Ovary (tissue), 7 donors: ENCODE measurements at regions not wholly inside any gene's neighbourhood (a gene's known extent, or its start where the extent isn't known, plus 50 kb on each side); places are given as distances from the start of the nearest gene placed in this dataset.

Experiments
- DNase-seq, 5 donors: peaks; one replicate each; pipeline ENCODE4 v3.0.0-alpha.2; 2019 to 2020
- H3K27ac ChIP-seq, 2 donors: fragments of 200-600 bp; one replicate each; pipeline versions ENCODE4 v1.5.1 to v1.8.0; 2019 to 2022
- H3K27me3 ChIP-seq: fragments of 200-600 bp; one replicate; pipeline ENCODE4 v1.8.0; 2022
- H3K36me3 ChIP-seq: fragments of 200-600 bp; sonication (generic); one replicate; pipeline ENCODE4 v1.5.1; 2019
- H3K4me1 ChIP-seq: one replicate; pipeline ENCODE4 v1.8.1; 2013; ENCODE audit warnings: mild to moderate bottlenecking, moderate library complexity; ENCODE audit not compliant: insufficient read depth
- H3K4me3 ChIP-seq: fragments of 200-600 bp; sonication (generic); one replicate; pipeline ENCODE4 v1.5.1; 2017
- H3K9me3 ChIP-seq, 2 donors: fragments of 200-600 bp in 1 of 2; sonication (generic) in 1 of 2; one replicate each; pipeline versions ENCODE4 v1.5.1 to v1.8.1; 2013 to 2019; ENCODE audit warnings: mild to moderate bottlenecking in 1 of 2, moderate library complexity in 1 of 2
- CTCF ChIP-seq, 3 donors: fragments of 450-650 bp in 2 of 3; fragments of 200-600 bp in 1 of 3; IDR thresholded peaks; one replicate each; pipeline versions ENCODE4 v1.5.1 to v1.8.0; 2016 to 2022; ENCODE audit warnings: antibody characterized with exemption in 3 of 3, mild to moderate bottlenecking in 1 of 3
- EP300 ChIP-seq: sonication (generic); formaldehyde crosslinking; IDR thresholded peaks from one replicate; pipeline ENCODE4 v1.6.1; 2017; ENCODE audit warnings: antibody characterized with exemption
- POLR2A ChIP-seq: fragments of 450-650 bp; IDR thresholded peaks from one replicate; pipeline ENCODE4 v1.6.1; 2017; ENCODE audit warnings: antibody characterized with exemption, mild to moderate bottlenecking, moderate library complexity
- WGBS, 3 donors: extraction: QIAGEN DNeasy Blood & Tissue Kit in 1 of 3; methylation state at CpG; one replicate each; pipeline versions ENCODE4 v1.1.5 to v1.1.7; 2013 to 2017; 5-methylcytosine and 5-hydroxymethylcytosine counted together
- intact Hi-C, 4 donors: fragments of 100-400 bp; cut with DNase I; formaldehyde crosslinking; loops; one replicate each; pipeline versions ENCODE4 v1.11.0 to v1.15.1; 2022 to 2023
- donor health status: DM: no; HTN: no; CAD: no; lungs with moderate emphysema.
- donor health status: DM: no; HTN: no; CAD: no.
- donor health status: Bipolar disorder and iron deficiency.
- donor health status: DM: no; HTN: no; CAD: no.
- donor health status: DM: yes; HTN: yes; CAD: no.

DNA sequence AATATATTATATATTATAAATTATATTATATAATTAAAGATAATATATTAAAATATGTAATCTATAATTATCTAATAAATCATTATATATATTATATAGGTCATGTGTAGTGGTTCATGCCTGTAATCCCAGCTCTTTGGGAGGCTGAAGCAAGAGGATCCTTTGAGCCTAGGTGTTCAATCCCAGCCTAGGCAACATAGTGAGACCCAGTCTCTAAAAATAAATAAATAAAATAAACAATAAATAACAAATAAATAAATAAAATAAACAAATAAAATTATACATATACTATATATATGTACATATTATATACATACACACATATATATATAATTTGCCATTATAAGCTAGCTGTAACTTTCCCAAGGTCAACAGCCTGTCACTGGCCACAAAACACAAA lies 277.7 kb downstream of the SETD4 start:
- DNase-seq = no peak
- no peak for TF ChIP-seq CTCF (IDR thresholded peaks at IDR 0.05)
- no peak for TF ChIP-seq EP300
- no peak for TF ChIP-seq POLR2A
- no peaks in the 10 kb centered on the region for H3K36me3 ChIP-seq
- no peak overlapping the region for H3K27ac ChIP-seq
- intact Hi-C loops = no loop called here
- H3K4me3 ChIP-seq = no peak overlapping the region
- H3K27me3 ChIP-seq = no peaks in the 10 kb centered on the region
- H3K9me3 ChIP-seq = no peaks in the 10 kb centered on the region
- peaks cover 2% of the 10 kb centered on the region for H3K4me1 ChIP-seq

- no peak for TF ChIP-seq CTCF (IDR thresholded peaks at IDR 0.05)
- TF ChIP-seq EP300 = no peak
- no peak for TF ChIP-seq POLR2A
- H3K4me1 ChIP-seq = peaks cover 2% of the 10 kb centered on the region
- intact Hi-C loops = no loop called here
- H3K36me3 ChIP-seq = no peaks in the 10 kb centered on the region
- H3K9me3 ChIP-seq = no peaks in the 10 kb centered on the region
- no peaks in the 10 kb centered on the region for H3K27me3 ChIP-seq
- H3K4me3 ChIP-seq = no peak overlapping the region
- 84 to 95% (median 94%) methylated on average over 4 of the region's 4 CpGs for WGBS, 3 donors
- no peak overlapping the region for H3K27ac ChIP-seq
- DNase-seq = no peak
Observed at GRCh38 chr21:35780983-35781382, 279.3 kb downstream of the SETD4 start.

DNA sequence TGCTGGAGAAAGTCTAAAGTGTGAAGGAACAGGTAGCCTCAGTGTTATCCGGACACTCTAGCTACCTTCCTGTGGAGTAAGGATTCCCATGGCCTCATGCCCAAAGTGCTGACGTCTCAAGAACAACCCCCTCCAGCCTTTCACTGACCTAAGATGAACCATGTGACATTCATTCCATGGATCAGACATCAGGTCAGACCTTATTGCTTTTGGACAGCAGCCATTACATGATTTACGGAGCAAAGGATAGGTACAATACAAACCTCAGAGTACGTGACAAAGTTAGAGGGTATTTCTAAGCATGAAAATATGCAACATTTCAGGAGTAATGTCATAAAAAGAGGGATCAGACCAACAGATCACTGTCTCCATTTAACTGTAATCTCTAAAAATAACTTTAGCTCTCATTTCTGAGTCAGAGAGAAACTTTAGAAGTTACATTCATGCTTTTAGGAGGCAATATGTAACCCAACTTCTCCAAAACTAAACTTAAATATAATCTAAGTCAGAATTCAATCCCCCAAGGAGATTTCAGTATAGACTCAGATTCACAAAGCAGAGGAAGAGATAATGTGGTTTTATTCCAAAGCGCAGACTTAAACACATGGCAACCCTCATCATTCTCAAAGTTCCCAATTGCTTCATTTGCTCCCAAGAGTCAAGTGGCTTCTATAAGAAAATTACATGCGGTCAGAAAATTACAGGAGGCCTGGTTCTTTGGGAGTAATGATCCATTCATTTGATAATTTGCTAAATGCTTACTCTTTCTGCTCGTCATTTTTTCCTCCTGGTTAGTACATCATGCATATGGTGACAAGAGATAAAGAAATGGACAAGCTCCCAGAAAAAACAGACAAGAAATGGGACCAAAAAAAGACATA lies 280.4 kb downstream of the SETD4 start:
- no peak overlapping the region for H3K27ac ChIP-seq
- H3K9me3 ChIP-seq = no peaks in the 10 kb centered on the region
- TF ChIP-seq CTCF (IDR thresholded peaks at IDR 0.05) = no peak
- TF ChIP-seq EP300 = no peak
- no peak for TF ChIP-seq POLR2A
- H3K4me3 ChIP-seq = no peak overlapping the region
- H3K36me3 ChIP-seq = no peaks in the 10 kb centered on the region
- 60 to 68% (median 68%) methylated on average over 7 of the region's 7 CpGs for WGBS, 3 donors
- H3K4me1 ChIP-seq = peaks cover 2% of the 10 kb centered on the region
- intact Hi-C loops = no loop called here
- H3K27me3 ChIP-seq = no peaks in the 10 kb centered on the region
- no peak for DNase-seq

DNA sequence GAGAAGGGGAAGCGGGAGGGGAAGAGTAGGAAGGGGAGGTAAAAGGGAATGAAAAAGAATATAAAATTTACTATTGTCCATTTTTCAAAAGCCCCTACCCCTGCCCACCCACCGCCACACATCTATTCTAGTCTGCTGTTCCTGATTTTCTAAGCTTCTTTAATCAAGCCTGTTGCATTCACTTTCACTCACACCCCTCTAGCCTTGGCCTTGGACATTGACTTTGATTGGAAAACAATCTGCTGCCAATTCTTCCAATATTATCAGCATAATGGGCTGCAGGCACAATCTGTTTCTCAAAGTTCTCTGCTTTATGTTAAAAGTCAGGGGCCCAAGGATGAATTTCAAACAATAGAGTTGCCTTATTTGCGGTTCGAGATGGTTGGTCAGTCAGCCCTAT lies 281.2 kb downstream of the SETD4 start:
- intact Hi-C loops = no loop called here
- Histone ChIP-seq H3K36me3 (no peaks in the 10 kb centered on the region), H3K4me3 (no peak overlapping the region), H3K27ac (no peak overlapping the region), H3K27me3 (no peaks in the 10 kb centered on the region), H3K4me1 (peaks cover 2% of the 10 kb centered on the region), H3K9me3 (no peaks in the 10 kb centered on the region)
- no peak for DNase-seq
- 78 to 89% (median 84%) methylated on average over 4 of the region's 4 CpGs for WGBS, 3 donors
- no peak for TF ChIP-seq POLR2A
- TF ChIP-seq CTCF (IDR thresholded peaks at IDR 0.05) = no peak
- TF ChIP-seq EP300 = no peak
